Cardiac septum (tissue), 1 donor: ENCODE measurements at regions not wholly inside any gene's neighbourhood (a gene's known extent, or its start where the extent isn't known, plus 50 kb on each side); places are given as distances from the start of the nearest gene placed in this dataset.
"Not testable (repeated sequence)": the region's sequence is repeated elsewhere in the genome, so short reads cannot be mapped to it uniquely, and the experiment has no call there.

Experiments
- DNase-seq: peaks from one replicate; pipeline ENCODE4 v3.0.0-alpha.2; 2020; ENCODE audit warnings: low spot score
- intact Hi-C: fragments of 100-400 bp; cut with DNase I; formaldehyde crosslinking; loops from one replicate; pipeline ENCODE4 v1.14.0; 2022
- donor health status: DM: no; HTN: no; CAD: no.

GRCh38 chr2:3899536-3900155, 196.3 kb downstream of the DCDC2C start:
- no peak for DNase-seq
- intact Hi-C loops: no loop called here

DNA sequence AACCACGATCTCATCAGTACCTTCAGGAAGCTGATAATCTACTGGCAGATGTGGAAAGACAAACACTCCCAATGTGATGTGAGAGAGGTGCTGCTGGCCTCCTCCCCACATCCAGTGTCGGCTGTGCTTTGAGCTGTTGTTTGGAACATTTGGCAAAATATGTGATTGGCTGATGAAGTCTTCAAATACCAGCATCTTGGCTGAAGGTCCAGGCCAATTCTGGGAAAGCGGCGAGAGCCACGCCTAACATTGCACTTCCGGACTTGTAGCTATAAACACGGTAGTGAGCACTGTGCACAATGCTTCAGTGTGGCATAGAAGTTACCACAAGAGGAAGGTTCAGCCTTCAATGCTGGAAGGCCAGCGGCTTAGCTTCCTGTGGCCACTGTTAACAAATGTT, 198.8 kb downstream of the DCDC2C start:
- intact Hi-C loops: no loop called here
- DNase-seq: no peak

- intact Hi-C loops: no loop called here
These were observed 200.7 kb downstream of the DCDC2C start for GRCh38 chr2:3904061-3904460.

GRCh38 chr2:3908498-3908897, 205.1 kb downstream of the DCDC2C start:
- intact Hi-C loops, DNase-seq: not testable (repeated sequence)

More at GRCh38 chr2:3904061-3904460, 200.7 kb downstream of the DCDC2C start:
- DNase-seq: no peak

DNA sequence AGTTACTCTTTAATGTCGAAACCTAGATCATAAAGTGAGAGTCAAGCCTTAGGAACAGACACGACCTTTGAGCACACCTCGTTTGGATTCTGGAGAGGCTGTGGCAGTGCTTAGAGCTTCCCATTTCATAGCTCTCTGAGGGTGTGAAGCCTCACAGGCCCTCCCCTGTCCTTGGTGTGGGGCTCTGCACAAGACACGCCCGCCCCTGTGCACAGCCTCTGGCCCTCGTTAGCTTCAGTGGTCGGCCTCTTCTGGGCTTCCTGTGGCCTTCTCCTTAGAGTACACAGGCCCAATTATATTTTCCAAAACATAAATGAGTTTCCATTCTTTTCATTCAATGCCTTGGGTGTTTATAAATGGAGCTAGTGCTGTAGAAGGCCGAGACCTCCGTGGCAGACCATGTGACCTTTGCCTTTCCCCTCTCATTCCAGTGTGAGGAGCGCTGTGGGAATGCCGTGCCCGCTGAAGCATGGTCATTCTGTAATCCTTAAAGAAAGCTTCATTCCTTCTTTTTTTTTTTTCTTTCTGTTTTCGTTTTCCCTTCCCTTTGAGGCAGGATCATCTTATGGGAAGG, 208.6 kb downstream of the DCDC2C start:
- no peak for DNase-seq
- intact Hi-C loops: no loop called here

DNA sequence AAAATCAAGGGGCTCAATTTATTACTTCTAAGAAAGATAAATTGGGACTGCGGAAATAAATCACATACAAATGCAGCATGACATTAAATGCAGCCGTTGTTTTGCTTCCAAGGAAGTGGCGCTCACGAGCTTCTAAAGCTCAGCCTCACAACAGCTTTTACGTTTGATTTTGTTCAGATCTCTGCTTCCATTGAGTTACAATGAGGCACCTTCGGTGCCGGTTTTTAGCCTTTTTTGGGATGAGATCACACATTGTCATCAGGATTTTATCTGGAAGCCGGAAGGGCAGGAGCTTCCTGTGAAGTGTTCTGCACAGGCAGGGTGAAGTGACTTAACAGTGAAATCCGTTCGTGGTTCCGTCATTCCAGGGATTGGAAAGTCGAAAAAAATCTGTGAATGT, 209.8 kb downstream of the DCDC2C start:
- no peak for DNase-seq
- intact Hi-C loops: no loop called here

DNA sequence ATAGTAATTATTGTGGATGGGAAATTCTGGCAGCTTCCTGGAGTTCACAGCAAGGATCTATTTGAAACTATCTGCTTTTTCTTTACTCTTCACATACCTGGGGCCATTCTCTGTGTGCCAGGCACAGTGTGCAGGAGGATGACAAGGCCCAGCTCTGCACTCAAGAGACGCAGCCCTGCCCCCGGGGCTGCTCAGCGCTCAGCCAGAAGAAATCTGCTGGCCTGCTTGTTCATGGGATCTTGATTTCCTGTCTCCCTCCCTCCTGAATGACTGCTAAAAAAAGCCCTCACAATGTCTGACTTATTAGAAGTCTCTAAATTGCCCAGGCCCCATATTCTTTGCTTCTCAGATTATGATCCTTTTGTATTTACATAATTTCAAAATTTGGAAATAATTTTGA, 210.9 kb downstream of the DCDC2C start:
- intact Hi-C loops: no loop called here
- DNase-seq: no peak

DNA sequence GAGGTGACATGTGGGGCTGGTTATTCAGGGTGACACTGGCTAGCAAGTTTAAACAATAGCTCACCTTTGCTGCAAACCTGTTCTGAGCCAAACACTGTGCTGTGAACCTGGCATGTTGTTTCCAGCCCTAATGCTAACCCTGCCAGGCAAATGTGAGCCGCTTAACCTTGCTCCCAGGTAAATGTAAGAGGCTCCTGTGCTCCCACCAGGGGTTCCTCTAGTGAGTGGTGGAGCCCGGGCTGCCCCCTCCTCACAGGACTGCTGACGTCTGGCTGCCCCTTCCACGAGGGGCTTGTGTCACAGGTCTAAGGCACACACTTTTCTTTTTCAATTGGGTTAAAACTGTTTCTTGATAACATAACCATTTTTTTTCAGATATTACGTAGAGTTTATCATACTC, 223.7 kb downstream of the DCDC2C start:
- no peak for DNase-seq
- intact Hi-C loops: no loop called here

DNA sequence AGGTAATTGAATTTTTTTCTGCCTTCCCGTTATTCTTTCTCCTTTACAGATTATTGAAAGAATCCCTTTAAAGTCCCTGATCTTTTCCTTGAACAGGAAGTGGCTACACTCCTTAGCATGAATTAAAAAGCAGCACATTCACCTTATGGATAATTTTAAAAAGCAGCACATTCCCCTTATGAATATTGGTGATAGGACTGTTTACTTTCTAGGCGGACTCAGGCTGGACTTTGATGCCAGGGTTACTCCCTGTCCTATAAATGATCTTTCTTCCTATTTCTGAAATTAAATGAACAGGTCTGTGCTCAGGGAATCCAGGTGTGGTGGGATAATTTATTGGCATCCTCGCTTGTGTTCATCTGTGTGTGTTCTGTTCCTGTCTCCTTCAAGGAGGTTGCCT, 226.0 kb downstream of the DCDC2C start:
- no peak for DNase-seq
- intact Hi-C loops: no loop called here

DNA sequence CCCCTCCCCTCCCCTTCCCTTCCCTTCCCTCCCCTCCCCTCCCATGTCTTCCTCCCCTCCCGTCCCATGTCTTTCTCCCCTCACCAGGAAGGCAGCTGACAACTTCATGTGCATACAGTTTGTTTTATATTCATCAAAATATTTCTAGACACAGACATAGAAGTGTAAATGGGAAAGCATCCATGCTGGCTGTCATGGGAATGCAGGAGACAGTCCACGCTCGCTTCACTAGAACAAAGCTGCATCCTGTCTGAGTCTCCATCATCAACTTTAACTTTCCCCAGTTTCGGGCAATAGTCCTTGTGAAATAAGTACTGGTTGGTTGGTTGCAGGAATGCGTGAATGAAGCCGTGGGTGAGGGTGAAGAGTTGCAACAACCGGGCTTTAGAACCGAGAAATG, 226.9 kb downstream of the DCDC2C start:
- DNase-seq: no peak
- intact Hi-C loops: no loop called here

- no peak for DNase-seq
- intact Hi-C loops: no loop called here
These were observed 237.3 kb downstream of the DCDC2C start for GRCh38 chr2:3940661-3941060.

- intact Hi-C loops: no loop called here
- DNase-seq: no peak
These were observed 239.5 kb downstream of the DCDC2C start for GRCh38 chr2:3942841-3943240.

- intact Hi-C loops: no loop called here
These were observed 240.7 kb downstream of the DCDC2C start for GRCh38 chr2:3944071-3944470.

GRCh38 chr2:3944841-3945240, 241.5 kb downstream of the DCDC2C start:
- no peak for DNase-seq
- intact Hi-C loops: no loop called here

More at GRCh38 chr2:3944071-3944470, 240.7 kb downstream of the DCDC2C start:
- DNase-seq: no peak

GRCh38 chr2:3948191-3948590, 244.8 kb downstream of the DCDC2C start:
- no peak for DNase-seq
- intact Hi-C loops: no loop called here

GRCh38 chr2:3951131-3951954, 248.0 kb downstream of the DCDC2C start:
- no peak for DNase-seq
- intact Hi-C loops: no loop called here

DNA sequence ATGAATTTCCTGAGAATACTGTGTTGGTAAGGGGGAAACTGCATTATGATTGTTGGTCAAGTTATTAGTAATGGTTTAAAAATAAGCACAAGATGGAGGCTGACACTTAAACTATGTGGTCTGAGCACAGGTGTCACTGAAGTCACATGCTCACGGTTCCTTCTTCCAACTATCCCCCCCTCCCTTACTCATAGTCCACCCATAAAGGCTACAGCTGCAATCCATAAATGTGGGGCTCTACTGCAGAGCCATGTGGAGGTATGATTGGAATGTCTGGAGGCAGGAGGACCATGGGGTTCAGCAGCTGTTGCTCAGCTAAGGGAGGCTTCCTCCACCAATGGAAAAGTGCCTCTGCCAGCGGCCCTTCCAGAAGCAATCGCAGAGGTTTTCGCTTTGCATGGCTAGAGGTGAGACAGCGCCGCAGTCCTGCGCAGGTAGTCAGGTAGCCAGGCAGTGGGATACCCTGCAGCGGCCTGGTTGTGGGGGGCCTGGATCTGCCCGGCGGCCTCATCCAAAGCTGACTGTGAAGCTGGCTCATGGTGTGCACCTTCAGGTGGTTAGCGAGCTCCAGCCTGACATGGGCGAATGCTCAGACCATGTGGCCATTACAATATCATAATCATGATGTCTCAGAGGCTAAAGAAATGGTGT, 249.6 kb downstream of the DCDC2C start:
- DNase-seq: no peak
- intact Hi-C loops: no loop called here

DNA sequence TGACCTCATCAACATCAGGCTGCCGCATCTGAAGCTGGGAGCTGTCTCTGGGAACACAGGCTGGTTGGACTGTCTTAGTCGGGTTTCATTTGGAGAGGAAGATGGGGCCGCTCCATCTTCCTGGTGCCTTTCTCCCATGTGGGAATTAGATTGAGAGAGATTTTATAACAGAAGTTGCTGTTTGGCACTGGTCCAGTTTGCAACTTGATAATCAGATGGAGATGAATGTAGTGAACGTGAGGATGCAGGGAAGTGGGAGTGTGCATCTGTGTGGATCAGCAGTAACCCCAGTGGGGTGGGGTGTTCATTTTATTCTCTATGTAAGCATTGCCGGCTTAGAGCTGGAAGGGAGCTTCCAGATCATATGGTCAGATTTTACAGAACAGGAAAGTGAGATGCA, 250.9 kb downstream of the DCDC2C start:
- intact Hi-C loops: no loop called here
- DNase-seq: no peak

DNA sequence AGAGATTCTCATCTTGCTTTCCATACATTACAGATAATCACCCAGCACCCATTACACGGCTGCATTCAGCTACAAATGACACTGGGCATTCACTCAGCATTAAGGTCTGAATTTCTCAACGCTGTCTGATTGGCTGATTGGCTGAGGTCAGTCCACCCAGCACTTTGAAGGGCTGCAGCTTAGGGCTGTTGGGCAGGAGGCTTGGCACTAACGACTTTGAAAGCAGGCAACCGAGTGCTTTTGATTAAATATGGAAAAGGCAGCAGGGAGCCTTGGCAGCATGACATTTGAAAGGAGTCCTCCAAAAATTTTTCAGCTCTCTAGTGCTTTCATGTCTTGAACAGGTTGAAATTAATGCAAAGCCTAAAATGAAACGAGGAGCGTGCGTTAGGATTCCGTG, 253.0 kb downstream of the DCDC2C start:
- DNase-seq: no peak
- intact Hi-C loops: no loop called here

- intact Hi-C loops: no loop called here
- DNase-seq: no peak
These were observed 253.5 kb downstream of the DCDC2C start for GRCh38 chr2:3956892-3957291.

GRCh38 chr2:3958465-3958864, 255.1 kb downstream of the DCDC2C start:
- no peak for DNase-seq
- intact Hi-C loops: no loop called here
